Heart right ventricle (tissue), 16 donors: ENCODE measurements at regions not wholly inside any gene's neighbourhood (a gene's known extent, or its start where the extent isn't known, plus 50 kb on each side); places are given as distances from the start of the nearest gene placed in this dataset.
A peak's percentile ranks its signal among the peaks of the same experiment; 100 is the strongest.
"Not testable (repeated sequence)": the region's sequence is repeated elsewhere in the genome, so short reads cannot be mapped to it uniquely, and the experiment has no call there.

Experiments used
- ATAC-seq, 8 donors: fragments of 200-7000 bp; cut with Tn5 transposase; one replicate each; pipeline ENCODE4 v1.9.1; 2020; ENCODE audit warnings: mild to moderate bottlenecking in 8 of 8, moderate library complexity in 8 of 8, moderate number of reproducible peaks in 1 of 8
- DNase-seq, 2 donors: peaks; one replicate each; pipeline ENCODE4 v3.0.0-alpha.2; 2020
- H3K27ac ChIP-seq, 10 donors: fragments of 200-600 bp; sonication (generic) in 2 of 10; one replicate each; pipeline versions ENCODE4 v1.5.0 to v1.8.0; 2020 to 2022; ENCODE audit warnings: mild to moderate bottlenecking in 3 of 10
- H3K27me3 ChIP-seq, 7 donors: fragments of 200-600 bp; one replicate each; pipeline ENCODE4 v1.8.0; 2021 to 2022; ENCODE audit warnings: mild to moderate bottlenecking in 2 of 7
- H3K36me3 ChIP-seq, 9 donors: fragments of 200-600 bp; sonication (generic) in 1 of 9; one replicate each; pipeline versions ENCODE4 v1.5.0 to v1.8.0; 2020 to 2022; ENCODE audit warnings: mild to moderate bottlenecking in 2 of 9
- H3K4me1 ChIP-seq, 9 donors: fragments of 200-600 bp; sonication (generic) in 1 of 9; one replicate each; pipeline versions ENCODE4 v1.5.0 to v1.8.0; 2020 to 2022; ENCODE audit warnings: mild to moderate bottlenecking in 4 of 9
- H3K4me3 ChIP-seq, 10 donors: fragments of 200-600 bp; sonication (generic) in 2 of 10; one replicate each; pipeline versions ENCODE4 v1.5.0 to v1.8.0; 2020 to 2022; ENCODE audit warnings: mild to moderate bottlenecking in 7 of 10, moderate library complexity in 2 of 10
- H3K9me3 ChIP-seq, 11 donors: fragments of 200-600 bp in 10 of 11; sonication (generic) in 2 of 11; one replicate each; pipeline versions ENCODE4 v1.5.0 to v1.8.0; 2013 to 2022; ENCODE audit warnings: mild to moderate bottlenecking in 2 of 11, control low read depth in 1 of 11, moderate library complexity in 1 of 11
- WGBS, 2 donors: extraction: QIAGEN DNeasy Blood & Tissue Kit; methylation state at CpG; one replicate each; pipeline ENCODE4 v1.1.7; 2013; ENCODE audit warnings: inconsistent platforms in 1 of 2; 5-methylcytosine and 5-hydroxymethylcytosine counted together
- intact Hi-C, 10 donors: fragments of 100-400 bp; cut with DNase I; formaldehyde crosslinking; loops; one replicate each; pipeline versions ENCODE4 v1.11.1 to v1.14.2; 2022
- TF ChIP-seq, protein P1 (sequence below), 9 donors: fragments of 200-600 bp; sonication (generic) in 2 of 9; IDR thresholded peaks; one replicate each; pipeline versions ENCODE4 v1.5.0 to v1.8.0; 2021 to 2022; ENCODE audit warnings: antibody characterized with exemption in 9 of 9, mild to moderate bottlenecking in 5 of 9, moderate library complexity in 1 of 9
- donor health status: Arrhythmogenic right ventricular cardiomyopathy.
- donor health status: ischemic (EF 13 %, LVEDD 7.1; RV severe dilation, severe dysfunction).
- donor health status: healthy with polysubstance abuse.
- donor health status: DM: no; HTN: yes; CAD: no.
- donor health status: DM: no; HTN: no; CAD: no.
- donor health status: ischemic (EF 25% LVEDD 6.9; RV normal size, moderate dysfunction).
- donor health status: ischemic (EF 25% LVEDD 5.7; RV mildly dilated, moderate dysfunction).
- donor health status: healthy.
- donor health status: DM: yes; HTN: yes; CAD: no.
- donor health status: Ischemic cardiomyopathy.
- donor health status: ischemic (EF 35%, LVEDD 5.7; RV mildly dilated, moderate dysfunction).
- donor health status: nonischemic (EF 11% LVEDD 7.7; RV severe dilation, severe dysfunction).
- donor health status: DM: yes; HTN: yes; CAD: no.
- donor health status: PGD.
- donor health status: ischemic (EF 29% LVEDD 5.4; RV normal size, mild dysfunction).
- donor health status: nonischemic (EF 23%, LVEDD 6.1; RV moderate dilation, normal function).

- H3K4me3 ChIP-seq, H3K9me3 ChIP-seq, H3K4me1 ChIP-seq, DNase-seq, H3K27ac ChIP-seq, ATAC-seq, H3K27me3 ChIP-seq, H3K36me3 ChIP-seq, intact Hi-C loops: not testable (repeated sequence)
- 96 to 97% methylated on average over 23 of the region's 24 CpGs for WGBS, 2 donors
These were observed 94.9 kb upstream of the NEK3 start for GRCh38 chr13:52254299-52254698.

GRCh38 chr13:52240752-52241151 is 81.4 kb upstream of the NEK3 start:
- H3K27ac ChIP-seq, intact Hi-C loops, H3K27me3 ChIP-seq, ATAC-seq, H3K4me1 ChIP-seq, H3K9me3 ChIP-seq, H3K36me3 ChIP-seq, H3K4me3 ChIP-seq, DNase-seq: not testable (repeated sequence)
- 85 to 90% methylated on average over 3 of the region's 3 CpGs for WGBS, 2 donors

- TF ChIP-seq, protein P1, sequence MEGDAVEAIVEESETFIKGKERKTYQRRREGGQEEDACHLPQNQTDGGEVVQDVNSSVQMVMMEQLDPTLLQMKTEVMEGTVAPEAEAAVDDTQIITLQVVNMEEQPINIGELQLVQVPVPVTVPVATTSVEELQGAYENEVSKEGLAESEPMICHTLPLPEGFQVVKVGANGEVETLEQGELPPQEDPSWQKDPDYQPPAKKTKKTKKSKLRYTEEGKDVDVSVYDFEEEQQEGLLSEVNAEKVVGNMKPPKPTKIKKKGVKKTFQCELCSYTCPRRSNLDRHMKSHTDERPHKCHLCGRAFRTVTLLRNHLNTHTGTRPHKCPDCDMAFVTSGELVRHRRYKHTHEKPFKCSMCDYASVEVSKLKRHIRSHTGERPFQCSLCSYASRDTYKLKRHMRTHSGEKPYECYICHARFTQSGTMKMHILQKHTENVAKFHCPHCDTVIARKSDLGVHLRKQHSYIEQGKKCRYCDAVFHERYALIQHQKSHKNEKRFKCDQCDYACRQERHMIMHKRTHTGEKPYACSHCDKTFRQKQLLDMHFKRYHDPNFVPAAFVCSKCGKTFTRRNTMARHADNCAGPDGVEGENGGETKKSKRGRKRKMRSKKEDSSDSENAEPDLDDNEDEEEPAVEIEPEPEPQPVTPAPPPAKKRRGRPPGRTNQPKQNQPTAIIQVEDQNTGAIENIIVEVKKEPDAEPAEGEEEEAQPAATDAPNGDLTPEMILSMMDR (IDR thresholded peaks at IDR 0.05): peak; percentile 16 to 75 (median 67)
- H3K36me3 ChIP-seq, H3K27ac ChIP-seq, H3K4me1 ChIP-seq, H3K9me3 ChIP-seq, intact Hi-C loops, H3K27me3 ChIP-seq: not testable (repeated sequence)
- DNase-seq: peak; percentile 11 to 56
- peak; percentile 71 to 94 (median 90) for ATAC-seq
- peak overlapping the region in 2 of 10 donors; percentile 28 to 29 for H3K4me3 ChIP-seq
- WGBS, 2 donors: 3 to 8% methylated on average over 4 of the region's 8 CpGs
These were observed 76.7 kb upstream of the NEK3 start for GRCh38 chr13:52235900-52236595.

GRCh38 chr13:52234928-52235327 is 75.5 kb upstream of the NEK3 start:
- ATAC-seq, H3K4me3 ChIP-seq, H3K27ac ChIP-seq, H3K4me1 ChIP-seq, DNase-seq, H3K27me3 ChIP-seq, H3K9me3 ChIP-seq, intact Hi-C loops, H3K36me3 ChIP-seq: not testable (repeated sequence)
- whole genome bisulfite sequencing, 2 donors: 82 to 90% methylated on average over 2 of the region's 3 CpGs

GRCh38 chr13:52223063-52223462 is 63.7 kb upstream of the NEK3 start:
- H3K4me1 ChIP-seq, ATAC-seq, H3K27ac ChIP-seq, intact Hi-C loops, DNase-seq, H3K9me3 ChIP-seq, H3K4me3 ChIP-seq, H3K27me3 ChIP-seq, H3K36me3 ChIP-seq: not testable (repeated sequence)
- WGBS, 2 donors: 57 to 65% methylated on average over 1 of the region's 1 CpG

GRCh38 chr13:52213920-52214319 is 54.5 kb upstream of the NEK3 start:
- H3K27ac ChIP-seq, ATAC-seq, H3K36me3 ChIP-seq, H3K4me3 ChIP-seq, H3K9me3 ChIP-seq, H3K27me3 ChIP-seq, intact Hi-C loops, H3K4me1 ChIP-seq, DNase-seq: not testable (repeated sequence)
- 94 to 96% methylated on average over 1 of the region's 1 CpG for WGBS, 2 donors

GRCh38 chr13:52212886-52213285 is 53.5 kb upstream of the NEK3 start:
- ATAC-seq, intact Hi-C loops, H3K9me3 ChIP-seq, H3K27me3 ChIP-seq, H3K36me3 ChIP-seq, DNase-seq, H3K4me3 ChIP-seq, H3K27ac ChIP-seq, H3K4me1 ChIP-seq: not testable (repeated sequence)
- WGBS, 2 donors: 64 to 80% methylated on average over 1 of the region's 1 CpG

- H3K27me3 ChIP-seq, H3K4me3 ChIP-seq, DNase-seq, H3K4me1 ChIP-seq, intact Hi-C loops, H3K36me3 ChIP-seq, H3K9me3 ChIP-seq, H3K27ac ChIP-seq, ATAC-seq: not testable (repeated sequence)
- WGBS, 2 donors: 69 to 84% methylated on average over 4 to 6 of the region's 6 CpGs
These were observed 52.0 kb upstream of the NEK3 start for GRCh38 chr13:52211416-52211776.

DNA sequence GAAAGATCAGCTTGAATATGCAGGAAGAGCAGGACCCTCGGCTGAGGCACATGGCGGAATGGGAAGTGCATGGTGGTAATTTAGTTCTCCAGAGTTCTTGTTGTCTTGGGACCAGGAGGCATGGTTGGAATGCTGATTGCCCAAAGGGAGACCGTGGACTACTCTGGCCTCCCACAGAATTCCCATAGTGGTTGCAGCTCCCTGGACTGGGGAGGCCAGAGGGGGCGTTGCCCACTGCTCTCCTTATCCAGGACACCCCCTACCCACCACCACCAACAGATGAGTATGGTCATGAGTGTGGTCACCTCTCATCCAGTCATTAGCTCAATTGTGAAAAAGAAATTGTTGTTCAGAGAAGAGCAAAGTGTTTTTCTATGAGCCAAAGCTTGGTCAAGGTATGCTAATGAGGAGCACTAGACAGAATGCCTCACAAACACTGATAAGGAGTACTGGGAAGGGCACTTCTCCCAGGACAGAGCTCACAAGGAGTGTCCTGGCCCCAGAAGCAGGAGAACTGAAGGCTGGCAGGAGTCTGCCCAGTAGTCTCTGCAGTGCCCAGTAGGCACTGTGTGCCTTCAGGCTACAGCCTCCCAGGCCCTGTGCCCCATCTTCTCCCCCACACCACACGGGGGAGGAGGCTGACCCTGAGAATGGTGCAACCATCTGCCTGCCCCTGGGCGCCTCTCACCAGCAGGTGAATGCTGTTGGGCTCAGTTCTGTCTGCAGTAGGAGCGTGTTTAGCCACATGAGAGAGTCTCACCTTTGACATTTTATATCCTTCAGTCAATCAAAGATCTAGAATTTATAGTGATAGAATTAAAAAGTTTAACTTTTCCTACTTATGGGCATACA is 51.4 kb upstream of the NEK3 start:
- H3K36me3 ChIP-seq, DNase-seq, H3K27me3 ChIP-seq, H3K27ac ChIP-seq, H3K4me3 ChIP-seq, H3K4me1 ChIP-seq, intact Hi-C loops, H3K9me3 ChIP-seq: not testable (repeated sequence)
- peak in 1 of 8 donors; percentile 55 for ATAC-seq
- WGBS, 2 donors: 76 to 89% methylated on average over 5 of the region's 7 CpGs
